B cell (primary cell): ENCODE measurements at regions not wholly inside any gene's neighbourhood (a gene's known extent, or its start where the extent isn't known, plus 50 kb on each side); places are given as distances from the start of the nearest gene placed in this dataset.

Experiments
- ATAC-seq: fragments of 200-7000 bp; cut with Tn5 transposase; one replicate; pipeline ENCODE4 v1.10.0; 2021; ENCODE audit warnings: low read depth, mild to moderate bottlenecking, moderate number of reproducible peaks, moderate library complexity
- CTCF ChIA-PET: fragments of 350-600 bp; sonication (Branson Sonifier 250); formaldehyde crosslinking; loops from one replicate; lab custom pipeline; 2021; ENCODE audit warnings: antibody characterized with exemption, inconsistent platforms; lab: Charles Lee
- POLR2A ChIA-PET: fragments of 350-600 bp; sonication (Branson Sonifier 250); formaldehyde crosslinking; loops from one replicate; lab custom pipeline; 2021; ENCODE audit warnings: antibody characterized with exemption; lab: Charles Lee
- DNase-seq: peaks from one replicate; pipeline ENCODE4 v3.0.0; 2013
- H2AFZ ChIP-seq: 2 replicates; pipeline ENCODE4 v1.6.1; 2012; ENCODE audit warnings: mild to moderate bottlenecking, low read depth, low read length; ENCODE audit not compliant: insufficient read depth, poor library complexity, severe bottlenecking
- H3K27ac ChIP-seq, 2 donors: 1 replicate in 1 of 2; 2 replicates in 1 of 2; pipeline ENCODE4 v1.5.1; 2012 to 2013; ENCODE audit warnings: low read length in 2 of 2, mild to moderate bottlenecking in 2 of 2, moderate library complexity in 1 of 2
- H3K27me3 ChIP-seq, 4 experiments: fragments of 200-600 bp in 1 of 4; sonication (generic) in 1 of 4; replicated peaks in 1 of 4; 1 replicate in 2 of 4; 2 replicates in 2 of 4; pipeline versions ENCODE4 v1.6.1 to v1.7.0; 2013 to 2016; ENCODE audit warnings: low read length in 3 of 4, mild to moderate bottlenecking in 2 of 4, mixed read lengths in 1 of 4, moderate library complexity in 1 of 4; ENCODE audit not compliant: insufficient read depth in 4 of 4, control insufficient read depth in 3 of 4; ENCODE audit errors: control extremely low read depth in 1 of 4
- H3K36me3 ChIP-seq, 2 experiments: replicated peaks in 1 of 2; 1 replicate in 1 of 2; 2 replicates in 1 of 2; pipeline versions ENCODE4 v1.6.1 to v1.7.1; 2013; ENCODE audit warnings: low read length in 1 of 2; ENCODE audit not compliant: insufficient read depth in 2 of 2, control insufficient read depth in 1 of 2; ENCODE audit errors: control extremely low read depth in 1 of 2, extremely low read depth in 1 of 2
- H3K4me1 ChIP-seq, 2 donors: fragments of 200-600 bp in 1 of 2; sonication (generic) in 1 of 2; 1 replicate in 1 of 2; 2 replicates in 1 of 2; pipeline versions ENCODE4 v1.5.1 to v1.6.1; 2013 to 2017; ENCODE audit warnings: low read length in 2 of 2; ENCODE audit not compliant: control insufficient read depth in 2 of 2, insufficient read depth in 2 of 2
- H3K4me2 ChIP-seq: replicated peaks from 2 replicates; pipeline ENCODE3; 2012; ENCODE audit warnings: mild to moderate bottlenecking, low read depth, low read length; ENCODE audit not compliant: poor library complexity, severe bottlenecking
- H3K4me3 ChIP-seq, 5 experiments: fragments of 200-600 bp in 1 of 5; sonication (generic) in 1 of 5; 1 replicate in 3 of 5; 2 replicates in 2 of 5; pipeline versions ENCODE4 v1.5.1 to v1.7.0; 2011 to 2016; ENCODE audit warnings: low read length in 4 of 5, mild to moderate bottlenecking in 4 of 5, low read depth in 2 of 5, control low read depth in 1 of 5, moderate library complexity in 1 of 5; ENCODE audit not compliant: insufficient read depth in 1 of 5; ENCODE audit errors: control extremely low read depth in 1 of 5, extremely low read depth in 1 of 5
- H3K79me2 ChIP-seq: fragments of 200-600 bp; sonication (generic); one replicate; pipeline ENCODE4 v1.6.0; 2016; ENCODE audit warnings: low read length; ENCODE audit not compliant: control insufficient read depth, insufficient read depth
- H3K9ac ChIP-seq: fragments of 200-600 bp; sonication (generic); 2 replicates; pipeline ENCODE4 v1.6.1; 2017; ENCODE audit warnings: mild to moderate bottlenecking, low read length, moderate library complexity
- H3K9me3 ChIP-seq, 3 donors: one replicate each; pipeline versions ENCODE4 v1.6.1 to v1.7.1; 2013; ENCODE audit warnings: low read length in 2 of 3; ENCODE audit not compliant: control insufficient read depth in 2 of 3, insufficient read depth in 1 of 3; ENCODE audit errors: control extremely low read depth in 1 of 3
- H4K20me1 ChIP-seq: 2 replicates; pipeline ENCODE4 v1.6.0; 2012; ENCODE audit warnings: mild to moderate bottlenecking, low read length; ENCODE audit not compliant: insufficient read depth, control insufficient read depth, poor library complexity, severe bottlenecking
- H3K27ac Mint-ChIP-seq: one replicate; pipeline ENCODE4 v1.8.0; 2021; ENCODE audit warnings: mixed read lengths
- H3K27me3 Mint-ChIP-seq: one replicate; pipeline ENCODE4 v1.8.0; 2021; ENCODE audit warnings: mixed read lengths
- H3K4me1 Mint-ChIP-seq: one replicate; pipeline ENCODE4 v1.8.0; 2021; ENCODE audit warnings: mixed read lengths
- H3K4me3 Mint-ChIP-seq: one replicate; pipeline ENCODE4 v1.8.0; 2021; ENCODE audit warnings: mixed read lengths
- H3K9me3 Mint-ChIP-seq: one replicate; pipeline ENCODE4 v1.8.0; 2022; ENCODE audit warnings: mixed read lengths; ENCODE audit not compliant: insufficient read depth
- EZH2 ChIP-seq: IDR thresholded peaks from 2 replicates; pipeline ENCODE4 v1.6.1; 2012; ENCODE audit warnings: borderline replicate concordance, low read depth, mild to moderate bottlenecking, moderate library complexity, low read length; ENCODE audit not compliant: insufficient read depth, poor library complexity, severe bottlenecking
- WGBS: methylation state at CpG from one replicate; pipeline ENCODE4 v1.1.5; 2013; ENCODE audit warnings: missing lambda C conversion rate; ENCODE audit not compliant: insufficient coverage; 5-methylcytosine and 5-hydroxymethylcytosine counted together
- intact Hi-C: fragments of 100-400 bp; cut with micrococcal nuclease; formaldehyde crosslinking; loops from one replicate; pipeline ENCODE4 v1.10.0; 2022
- TF ChIP-seq, protein P1 (sequence below): fragments of 200-600 bp; IDR thresholded peaks from one replicate; pipeline ENCODE4 v1.8.0; 2022; ENCODE audit warnings: antibody characterized with exemption, mild to moderate bottlenecking

DNA sequence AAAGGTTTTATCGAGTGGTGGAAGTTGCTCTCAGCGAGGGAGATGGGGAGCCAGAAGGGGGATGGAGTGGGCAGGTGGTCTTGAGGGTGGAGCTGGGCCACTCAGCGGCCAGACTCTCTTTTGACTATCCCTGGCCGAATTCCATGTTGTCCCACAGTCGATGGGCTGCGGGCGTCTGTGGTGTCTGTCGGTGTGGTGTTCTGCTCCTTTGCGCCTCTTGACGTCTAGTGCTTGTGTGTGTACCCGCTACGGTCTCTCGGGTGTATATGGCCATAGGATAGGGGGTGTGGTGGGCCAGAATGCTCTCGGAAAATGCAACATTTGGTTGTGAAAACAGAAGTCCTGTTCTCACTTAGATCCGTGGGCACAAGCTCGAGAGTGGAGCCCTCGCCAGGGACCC is 297.0 kb downstream of the CGGBP1 start:
- Histone ChIP-seq H3K27ac (no peak overlapping the region), H3K27me3 (no peaks in the 10 kb centered on the region), H3K4me3 (no peak overlapping the region), H3K9ac (no peak overlapping the region), H2AFZ (no peak overlapping the region), H3K4me2 (no peak overlapping the region), H3K36me3 (no peaks in the 10 kb centered on the region), H3K4me1 (no peaks in the 10 kb centered on the region), H3K79me2 (no peaks in the 10 kb centered on the region), H3K9me3 (no peaks in the 10 kb centered on the region), H4K20me1 (no peaks in the 10 kb centered on the region)
- no peak for ATAC-seq
- Mint-ChIP-seq H3K27me3 (no peaks in the 10 kb centered on the region), H3K27ac (no peak overlapping the region), H3K9me3 (no peaks in the 10 kb centered on the region), H3K4me1 (no peaks in the 10 kb centered on the region), H3K4me3 (no peak overlapping the region)
- no peak for DNase-seq
- CTCF ChIA-PET: interaction anchor here (2.9 kb wide), 1 partner anchor 10 kb away, joined by 11 read pairs; no protein-coding TSS in a partner anchor
- WGBS: 98% methylated on average over 13 of the region's 17 CpGs
- POLR2A ChIA-PET: no interaction called here
- TF ChIP-seq, protein P1, sequence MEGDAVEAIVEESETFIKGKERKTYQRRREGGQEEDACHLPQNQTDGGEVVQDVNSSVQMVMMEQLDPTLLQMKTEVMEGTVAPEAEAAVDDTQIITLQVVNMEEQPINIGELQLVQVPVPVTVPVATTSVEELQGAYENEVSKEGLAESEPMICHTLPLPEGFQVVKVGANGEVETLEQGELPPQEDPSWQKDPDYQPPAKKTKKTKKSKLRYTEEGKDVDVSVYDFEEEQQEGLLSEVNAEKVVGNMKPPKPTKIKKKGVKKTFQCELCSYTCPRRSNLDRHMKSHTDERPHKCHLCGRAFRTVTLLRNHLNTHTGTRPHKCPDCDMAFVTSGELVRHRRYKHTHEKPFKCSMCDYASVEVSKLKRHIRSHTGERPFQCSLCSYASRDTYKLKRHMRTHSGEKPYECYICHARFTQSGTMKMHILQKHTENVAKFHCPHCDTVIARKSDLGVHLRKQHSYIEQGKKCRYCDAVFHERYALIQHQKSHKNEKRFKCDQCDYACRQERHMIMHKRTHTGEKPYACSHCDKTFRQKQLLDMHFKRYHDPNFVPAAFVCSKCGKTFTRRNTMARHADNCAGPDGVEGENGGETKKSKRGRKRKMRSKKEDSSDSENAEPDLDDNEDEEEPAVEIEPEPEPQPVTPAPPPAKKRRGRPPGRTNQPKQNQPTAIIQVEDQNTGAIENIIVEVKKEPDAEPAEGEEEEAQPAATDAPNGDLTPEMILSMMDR: no peak
- no peak for TF ChIP-seq EZH2
- intact Hi-C loops: no loop called here

DNA sequence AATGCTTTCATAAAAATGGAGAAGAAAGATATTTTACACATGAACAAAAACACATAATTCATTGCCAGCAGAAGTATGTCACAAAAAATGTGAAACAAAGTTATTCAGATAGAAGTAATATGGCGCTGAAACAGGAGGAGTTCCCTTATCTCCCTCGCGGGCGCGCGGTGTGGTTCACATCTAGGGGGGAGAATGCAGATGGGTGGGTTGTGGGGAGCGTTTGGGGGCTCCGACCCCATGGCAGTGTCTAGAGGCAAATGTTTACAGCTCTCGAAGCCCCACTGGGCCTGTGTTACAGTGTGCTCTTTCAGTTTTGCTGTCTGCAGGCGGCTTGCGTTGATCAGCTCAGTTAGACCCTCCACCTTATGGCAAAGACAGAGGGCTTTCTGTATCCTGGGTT is 297.5 kb downstream of the CGGBP1 start:
- no peak overlapping the region for H3K4me3 ChIP-seq

More for the DNA sequence above, 297.5 kb downstream of the CGGBP1 start:
- no peak overlapping the region for H3K9ac ChIP-seq
- POLR2A ChIA-PET: no interaction called here
- ATAC-seq (no peak), DNase-seq (no peak)
- no peaks in the 10 kb centered on the region for H3K79me2 ChIP-seq
- H3K4me2 ChIP-seq: no peak overlapping the region
- H3K36me3 ChIP-seq: no peaks in the 10 kb centered on the region
- Mint-ChIP-seq H3K27me3 (no peaks in the 10 kb centered on the region), H3K9me3 (no peaks in the 10 kb centered on the region), H3K4me3 (no peak overlapping the region), H3K27ac (no peak overlapping the region), H3K4me1 (no peaks in the 10 kb centered on the region)
- no peaks in the 10 kb centered on the region for H3K9me3 ChIP-seq
- no peaks in the 10 kb centered on the region for H4K20me1 ChIP-seq
- 83% methylated on average over 4 of the region's 11 CpGs for WGBS
- no peaks in the 10 kb centered on the region for H3K4me1 ChIP-seq
- intact Hi-C loops: no loop called here
- no peak overlapping the region for H2AFZ ChIP-seq
- H3K27ac ChIP-seq: no peak overlapping the region
- CTCF ChIA-PET: interaction anchor here (2.9 kb wide), 1 partner anchor 11 kb away, joined by 11 read pairs; no protein-coding TSS in a partner anchor
- TF ChIP-seq EZH2: no peak
- TF ChIP-seq, protein P1: no peak
- no peaks in the 10 kb centered on the region for H3K27me3 ChIP-seq
